ENCODE measurements at regions not wholly inside any gene's neighbourhood (a gene's known extent, or its start where the extent isn't known, plus 50 kb on each side); places are given as distances from the start of the nearest gene placed in this dataset.

- no peaks in the 10 kb centered on the region for H3K27me3 ChIP-seq (ENCODE audit: control insufficient read depth in 2 of 2, insufficient read depth in 2 of 2, low read length in 2 of 2)
- no peaks in the 10 kb centered on the region for H4K20me1 ChIP-seq (replicated peaks; ENCODE audit: control insufficient read depth, insufficient read depth, low read length)
- FAIRE-seq = no peak
- ChIA-PET POLR2A (no interaction called here), CTCF (ENCODE audit: low intra/inter-chr PET ratio) (no interaction called here)
- no peaks in the 10 kb centered on the region for H3K36me3 ChIP-seq (ENCODE audit: control insufficient read depth, insufficient read depth, low read length)
- no peak overlapping the region for H3K27ac ChIP-seq (ENCODE audit: extremely low read depth, low read depth, low read length)
- no peaks in the 10 kb centered on the region for H3K79me2 ChIP-seq (ENCODE audit: control insufficient read depth, insufficient read depth, low read length)
- H3K4me3 ChIP-seq = no peak overlapping the region
- in situ Hi-C loops (cut with MboI) (no loop called here), intact Hi-C loops (cut with micrococcal nuclease) (no loop called here)
- H3K9me1 ChIP-seq (ENCODE audit: control insufficient read depth, insufficient read depth, low read length) = no peaks in the 10 kb centered on the region
- H3K4me2 ChIP-seq (ENCODE audit: insufficient read depth, low read length) = no peak overlapping the region
- BruUV-seq (replicated peaks) = no TSS peak
- H2AFZ ChIP-seq (ENCODE audit: low read depth, low read length) = no peak overlapping the region
- no peak for DNase-seq (ENCODE audit: extremely low read depth in 1 of 4, low spot score in 3 of 4)
- ATAC-seq = no peak
- 1% methylated on average over 12 of the region's 12 CpGs for WGBS (ENCODE audit: insufficient coverage, low coverage, missing lambda C conversion rate)
- H3K9ac ChIP-seq (ENCODE audit: insufficient read depth in 1 of 2, low read depth in 2 of 2, low read length in 2 of 2) = no peak overlapping the region
- H3K9me3 ChIP-seq (replicated peaks; ENCODE audit: control insufficient read depth, insufficient read depth, low read depth, low read length) = no peaks in the 10 kb centered on the region; the same call in 1 of the 2 replicates
- H3K4me1 ChIP-seq (replicated peaks in 1 of 2; ENCODE audit: control insufficient read depth in 2 of 2, insufficient read depth in 2 of 2, low read length in 2 of 2) = no peaks in the 10 kb centered on the region
- TF ChIP-seq ELF4 (CRISPR knock-in tag; IDR thresholded peaks at IDR 0.05) (no peak), EZH2 (IDR thresholded peaks at IDR 0.05; ENCODE audit: borderline replicate concordance, low read depth, low read length) (no peak), PHF20 (IDR thresholded peaks at IDR 0.05; ENCODE audit: partially characterized antibody) (no peak), ZKSCAN8 (CRISPR knock-in tag; IDR thresholded peaks at IDR 0.05) (no peak), BHLHE40 (IDR thresholded peaks at IDR 0.05; ENCODE audit: low read length) (no peak), NUFIP1 (IDR thresholded peaks at IDR 0.05; ENCODE audit: partially characterized antibody) (no peak), ZNF395 (CRISPR knock-in tag; IDR thresholded peaks at IDR 0.05) (no peak), OTX1 (CRISPR knock-in tag; IDR thresholded peaks at IDR 0.05) (no peak), CBX5 (IDR thresholded peaks at IDR 0.05; ENCODE audit: borderline replicate concordance, low read depth) (no peak), CSDE1 (IDR thresholded peaks at IDR 0.05) (no peak), MBD2 (IDR thresholded peaks at IDR 0.05; ENCODE audit: borderline replicate concordance, low read depth) (no peak), ARNT (IDR thresholded peaks at IDR 0.05) (no peak), L3MBTL2 (IDR thresholded peaks at IDR 0.05) (no peak), CCNT2 (IDR thresholded peaks at IDR 0.05; ENCODE audit: borderline replicate concordance, extremely low read depth, insufficient read length, low read depth, low read length) (no peak), MAZ (CRISPR knock-in tag; conservative IDR thresholded peaks at IDR 0.05 in 1 of 2, IDR thresholded peaks at IDR 0.05 in 1 of 2) (no peak), ZBTB11 (CRISPR knock-in tag; IDR thresholded peaks at IDR 0.05) (no peak), THRAP3 (IDR thresholded peaks at IDR 0.05; ENCODE audit: borderline replicate concordance) (no peak)
- TF ChIP-seq, protein P1, sequence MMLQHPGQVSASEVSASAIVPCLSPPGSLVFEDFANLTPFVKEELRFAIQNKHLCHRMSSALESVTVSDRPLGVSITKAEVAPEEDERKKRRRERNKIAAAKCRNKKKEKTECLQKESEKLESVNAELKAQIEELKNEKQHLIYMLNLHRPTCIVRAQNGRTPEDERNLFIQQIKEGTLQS (IDR thresholded peaks at IDR 0.05) = no peak
- TF ChIP-seq, protein P1 (CRISPR knock-in tag; conservative IDR thresholded peaks at IDR 0.05) = no peak
Observed at GRCh38 chr15:93671387-93671943, 559.9 kb upstream of the MCTP2 start.

All from K562 (cell line).